GM12891 (cell line): ENCODE measurements at regions not wholly inside any gene's neighbourhood (a gene's known extent, or its start where the extent isn't known, plus 50 kb on each side); places are given as distances from the start of the nearest gene placed in this dataset.
"Not testable (repeated sequence)": the region's sequence is repeated elsewhere in the genome, so short reads cannot be mapped to it uniquely, and the experiment has no call there.

Experiments used
- DNase-seq: peaks from one replicate; pipeline ENCODE4 v3.0.0; 2011; ENCODE audit warnings: low spot score; ENCODE audit not compliant: insufficient read length
- FAIRE-seq: peaks from 2 replicates; lab custom pipeline; 2011; peaks lifted over from hg19 to GRCh38; lab: Jason Lieb, UNC
- PAX5 ChIP-seq: IDR thresholded peaks from 2 replicates; pipeline ENCODE4 v1.6.1; 2011; ENCODE audit warnings: low read length, moderate library complexity, mild to moderate bottlenecking; ENCODE audit not compliant: insufficient read depth, severe bottlenecking
- POLR2A ChIP-seq: IDR thresholded peaks from 2 replicates; pipeline ENCODE4 v1.6.1; 2011; ENCODE audit warnings: low read depth, low read length, control low read depth
- POLR2AphosphoS5 ChIP-seq: IDR thresholded peaks from 2 replicates; pipeline ENCODE4 v1.6.1; 2011; ENCODE audit warnings: low read depth, low read length, control low read depth
- POU2F2 ChIP-seq: IDR thresholded peaks from 2 replicates; pipeline ENCODE4 v1.6.1; 2011; ENCODE audit warnings: low read depth, mild to moderate bottlenecking, control low read depth, low read length, moderate library complexity
- SPI1 ChIP-seq: IDR thresholded peaks from 2 replicates; pipeline ENCODE4 v1.6.1; 2011; ENCODE audit warnings: low read depth, low read length, control low read depth
- TAF1 ChIP-seq: IDR thresholded peaks from 2 replicates; pipeline ENCODE4 v1.6.1; 2011; ENCODE audit warnings: low read depth, low read length, control low read depth

GRCh38 chr4:181802207-181802606 lies 441.0 kb upstream of the TENM3 start:
- TF ChIP-seq POU2F2 (no peak), SPI1 (no peak), PAX5 (no peak), POLR2AphosphoS5 (no peak), POLR2A (no peak), TAF1 (no peak)
- FAIRE-seq (no peak), DNase-seq (no peak)

GRCh38 chr4:181807771-181808170 lies 435.4 kb upstream of the TENM3 start:
- TF ChIP-seq POLR2A (no peak), POU2F2 (no peak), PAX5 (no peak), SPI1 (no peak), POLR2AphosphoS5 (no peak), TAF1 (no peak)
- DNase-seq (no peak), FAIRE-seq (no peak)

GRCh38 chr4:181810711-181811110 lies 432.5 kb upstream of the TENM3 start:
- no peak for DNase-seq
- TF ChIP-seq TAF1 (no peak), POLR2AphosphoS5 (no peak), POU2F2 (no peak), SPI1 (no peak), PAX5 (no peak), POLR2A (no peak)
- FAIRE-seq: no peak

GRCh38 chr4:181811550-181811949 lies 431.7 kb upstream of the TENM3 start:
- FAIRE-seq: not testable (repeated sequence)

GRCh38 chr4:181819946-181820345 lies 423.3 kb upstream of the TENM3 start:
- DNase-seq: no peak

More at GRCh38 chr4:181811550-181811949, 431.7 kb upstream of the TENM3 start:
- not testable (repeated sequence) for DNase-seq

GRCh38 chr4:181820553-181820952 lies 422.6 kb upstream of the TENM3 start:
- FAIRE-seq (no peak), DNase-seq (no peak)
- no peak for TF ChIP-seq PAX5
- no peak for TF ChIP-seq POLR2A
- TF ChIP-seq SPI1: no peak
- no peak for TF ChIP-seq POLR2AphosphoS5
- TF ChIP-seq POU2F2: no peak
- no peak for TF ChIP-seq TAF1

More at GRCh38 chr4:181819946-181820345, 423.3 kb upstream of the TENM3 start:
- no peak for TF ChIP-seq POLR2A
- TF ChIP-seq POU2F2: no peak
- no peak for TF ChIP-seq POLR2AphosphoS5
- TF ChIP-seq TAF1: no peak
- no peak for FAIRE-seq

- FAIRE-seq: no peak
- no peak for TF ChIP-seq SPI1
- TF ChIP-seq TAF1: no peak
- TF ChIP-seq PAX5: no peak
- TF ChIP-seq POLR2AphosphoS5: no peak
- no peak for TF ChIP-seq POU2F2
- TF ChIP-seq POLR2A: no peak
Measured at GRCh38 chr4:181821039-181822004, 421.9 kb upstream of the TENM3 start.

GRCh38 chr4:181822005-181822375 lies 421.2 kb upstream of the TENM3 start:
- FAIRE-seq: no peak
- TF ChIP-seq PAX5: no peak
- no peak for TF ChIP-seq POLR2AphosphoS5
- no peak for TF ChIP-seq POU2F2
- no peak for TF ChIP-seq POLR2A
- no peak for TF ChIP-seq SPI1
- no peak for TF ChIP-seq TAF1
- DNase-seq: no peak

More at GRCh38 chr4:181821039-181822004, 421.9 kb upstream of the TENM3 start:
- DNase-seq: no peak

- TF ChIP-seq POLR2AphosphoS5 (no peak), PAX5 (no peak), POLR2A (no peak), SPI1 (no peak), POU2F2 (no peak), TAF1 (no peak)
- DNase-seq (no peak), FAIRE-seq (no peak)
Measured at GRCh38 chr4:181823183-181823582, 420.0 kb upstream of the TENM3 start.

GRCh38 chr4:181823645-181824044 lies 419.6 kb upstream of the TENM3 start:
- FAIRE-seq (no peak), DNase-seq (no peak)
- TF ChIP-seq TAF1 (no peak), POLR2A (no peak), SPI1 (no peak), POU2F2 (no peak)
